ENCODE measurements at regions not wholly inside any gene's neighbourhood (a gene's known extent, or its start where the extent isn't known, plus 50 kb on each side); places are given as distances from the start of the nearest gene placed in this dataset.
A peak's percentile ranks its signal among the peaks of the same experiment; 100 is the strongest.

GRCh38 chr15:39075311-39075710, 505.6 kb upstream of the THBS1 start:
- DNase-seq (ENCODE audit: extremely low read depth in 1 of 11, low read depth in 9 of 11, low spot score in 4 of 11), result no peak

DNA sequence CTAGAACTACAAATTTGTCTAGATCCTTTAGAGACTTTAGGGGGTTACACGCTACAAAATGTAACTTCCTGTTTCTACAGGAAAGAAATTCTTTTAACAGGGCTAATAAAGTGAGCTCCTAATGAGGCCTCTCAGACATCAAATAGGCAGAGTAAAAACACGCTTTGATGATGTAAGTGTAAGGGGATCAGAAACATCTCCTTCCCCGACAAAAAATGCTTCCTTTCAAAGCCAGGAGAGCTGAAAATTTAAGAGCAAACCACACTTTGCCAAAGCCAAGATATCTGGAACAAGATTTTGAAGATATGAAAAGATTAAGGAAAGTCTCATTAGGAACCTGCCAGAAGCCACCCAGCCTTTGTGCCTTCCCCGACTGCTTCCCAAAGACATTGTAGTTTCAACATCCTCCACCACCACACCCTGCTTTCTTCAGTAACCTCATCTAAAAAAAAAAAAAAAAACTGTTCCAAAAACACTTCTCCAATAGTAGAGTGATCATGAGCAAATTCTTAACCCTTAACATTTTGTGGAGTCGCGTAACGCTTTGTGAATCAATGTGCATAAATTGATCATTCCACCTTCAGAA, 505.0 kb upstream of the THBS1 start:
- DNase-seq (ENCODE audit: extremely low read depth in 1 of 11, low read depth in 9 of 11, low spot score in 4 of 11), result no peak

GRCh38 chr15:39078026-39078425, 502.9 kb upstream of the THBS1 start:
- no peak for DNase-seq (ENCODE audit: extremely low read depth in 1 of 11, low read depth in 9 of 11, low spot score in 4 of 11)

GRCh38 chr15:39079296-39079847, 501.5 kb upstream of the THBS1 start:
- DNase-seq (ENCODE audit: extremely low read depth in 1 of 11, low read depth in 9 of 11, low spot score in 4 of 11), result no peak

DNA sequence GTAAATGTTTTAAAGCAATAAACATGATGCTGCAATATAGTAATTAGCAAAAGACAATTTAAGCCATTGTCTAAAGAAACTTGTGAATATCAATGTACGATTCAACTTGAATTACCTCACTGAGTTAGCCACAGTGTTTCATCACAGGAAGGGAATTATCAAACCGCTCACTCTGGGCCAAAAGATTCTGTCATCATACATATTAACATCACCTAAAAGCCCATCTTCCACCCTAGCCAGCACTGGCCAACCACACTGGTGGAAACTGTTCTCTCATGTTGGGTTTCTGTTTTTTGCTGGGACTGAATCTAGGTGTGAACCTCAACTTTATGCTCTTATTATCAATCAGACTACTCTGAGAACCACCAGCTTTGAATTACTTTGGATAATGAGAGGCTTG, 497.7 kb upstream of the THBS1 start:
- no peak for DNase-seq (ENCODE audit: extremely low read depth in 1 of 11, low read depth in 9 of 11, low spot score in 4 of 11)

GRCh38 chr15:39084674-39085530, 496.0 kb upstream of the THBS1 start:
- peak in 1 of 11 donors; percentile 6 for DNase-seq (ENCODE audit: extremely low read depth in 1 of 11, low read depth in 9 of 11, low spot score in 4 of 11)

GRCh38 chr15:39086641-39087040, 494.2 kb upstream of the THBS1 start:
- DNase-seq (ENCODE audit: extremely low read depth in 1 of 11, low read depth in 9 of 11, low spot score in 4 of 11), result no peak

- no peak for DNase-seq (ENCODE audit: extremely low read depth in 1 of 11, low read depth in 9 of 11, low spot score in 4 of 11)
Observed at GRCh38 chr15:39088156-39088555, 492.7 kb upstream of the THBS1 start.

DNA sequence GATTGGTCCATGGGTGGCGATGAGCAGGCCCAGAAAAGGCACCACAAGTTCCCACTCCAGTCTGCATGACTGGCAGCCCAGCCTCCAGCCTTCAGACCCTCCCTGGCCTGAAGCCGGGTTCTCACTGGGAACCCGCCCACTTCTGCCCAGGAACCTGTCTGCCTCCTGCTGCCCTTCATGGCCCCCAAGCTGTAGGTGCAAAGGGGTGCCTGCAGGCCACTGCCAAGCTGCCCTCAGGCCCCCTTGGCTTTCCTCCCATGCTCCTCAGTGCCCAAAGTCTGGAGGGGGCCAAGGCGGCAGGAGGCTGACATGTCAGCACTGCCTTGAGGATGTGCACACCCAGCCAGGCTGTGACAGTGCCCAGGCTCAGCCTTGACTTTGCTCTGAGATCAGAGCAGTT, 488.5 kb upstream of the THBS1 start:
- DNase-seq (ENCODE audit: extremely low read depth in 1 of 11, low read depth in 9 of 11, low spot score in 4 of 11), result no peak

DNA sequence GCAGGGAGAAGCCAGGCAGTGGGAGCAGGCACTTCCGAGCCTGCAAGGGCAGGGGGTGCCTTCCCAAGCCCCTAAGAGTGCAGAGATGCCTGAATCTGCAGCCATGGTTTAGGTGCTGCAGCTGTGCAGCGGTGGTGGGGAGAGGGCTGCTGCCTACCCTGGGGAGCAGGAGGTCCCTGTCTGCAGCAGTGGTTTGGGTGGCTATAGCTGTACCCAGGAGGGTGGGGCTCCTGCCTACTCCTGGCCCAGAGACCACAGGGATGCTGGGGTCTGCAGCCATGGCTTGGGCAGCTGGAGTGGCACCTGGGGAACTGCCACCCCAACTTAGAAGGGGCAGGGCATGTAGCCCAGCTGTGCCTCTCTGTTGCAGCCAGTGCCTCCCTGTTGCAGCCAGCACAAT, 488.1 kb upstream of the THBS1 start:
- DNase-seq (ENCODE audit: extremely low read depth in 1 of 11, low read depth in 9 of 11, low spot score in 4 of 11), result no peak

- no peak for DNase-seq (ENCODE audit: extremely low read depth in 1 of 11, low read depth in 9 of 11, low spot score in 4 of 11)
Observed at GRCh38 chr15:39094116-39094515, 486.8 kb upstream of the THBS1 start.

DNA sequence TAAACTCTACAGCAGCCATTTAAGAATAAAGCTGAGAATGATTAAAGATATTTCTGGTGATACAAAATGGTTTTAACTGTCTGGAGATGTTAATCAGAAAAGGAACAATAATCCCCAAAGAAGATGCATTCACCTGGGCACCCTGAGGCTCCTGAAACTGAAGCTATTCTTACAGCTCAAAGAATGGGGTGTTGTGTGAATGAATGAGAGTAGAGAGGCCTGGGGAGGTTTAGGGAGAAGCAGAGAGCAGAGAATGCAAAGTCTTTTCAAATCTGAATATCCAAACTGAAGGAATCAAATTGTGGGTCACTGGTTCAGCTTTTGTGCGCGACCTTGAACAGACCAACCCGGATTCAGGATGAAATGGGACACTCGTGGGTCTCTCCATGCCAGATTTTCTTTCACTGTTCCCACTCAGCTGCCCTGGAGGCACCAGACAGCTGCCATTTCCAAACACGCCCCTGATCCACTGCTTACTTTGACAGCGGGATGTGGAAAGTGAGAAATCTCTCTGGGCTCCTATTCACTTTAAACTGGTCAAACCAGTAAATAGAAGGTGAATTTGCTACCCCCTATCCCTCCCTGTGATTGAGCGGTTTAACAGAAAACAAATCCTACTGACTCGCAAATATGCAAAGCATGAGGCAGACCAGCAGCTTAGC, 485.5 kb upstream of the THBS1 start:
- DNase-seq (ENCODE audit: extremely low read depth in 1 of 11, low read depth in 9 of 11, low spot score in 4 of 11), result no peak

- no peak for DNase-seq (ENCODE audit: extremely low read depth in 1 of 11, low read depth in 9 of 11, low spot score in 4 of 11)
Observed at GRCh38 chr15:39096608-39097205, 484.2 kb upstream of the THBS1 start.

- no peak for DNase-seq (ENCODE audit: extremely low read depth in 1 of 11, low read depth in 9 of 11, low spot score in 4 of 11)
Observed at GRCh38 chr15:39099524-39099923, 481.4 kb upstream of the THBS1 start.

DNA sequence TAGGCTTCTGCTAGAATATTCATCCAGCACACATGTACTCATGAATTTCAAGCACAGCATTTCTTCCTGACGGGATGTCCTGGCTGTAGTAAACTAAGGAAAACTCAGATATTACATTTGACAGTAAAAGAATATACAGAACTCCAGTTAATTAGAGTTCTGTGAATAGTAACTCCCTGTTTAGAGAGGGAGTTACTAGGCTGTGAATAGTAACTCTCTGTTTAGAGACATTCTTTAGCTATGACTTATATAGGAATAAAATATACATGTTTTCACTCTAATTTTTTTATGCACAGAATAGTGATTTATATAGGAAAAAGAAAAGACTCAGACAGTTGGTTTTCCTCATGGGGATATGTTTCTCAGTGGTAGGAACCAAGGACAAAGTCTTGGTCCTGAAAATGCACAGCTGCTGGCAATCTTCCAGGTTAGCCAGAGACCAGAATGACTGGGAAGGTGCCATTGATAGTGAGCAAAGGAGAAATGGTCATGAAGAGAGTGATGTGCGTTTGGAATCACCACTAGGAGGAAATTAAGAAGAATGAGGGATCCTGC, 480.7 kb upstream of the THBS1 start:
- no peak for DNase-seq (ENCODE audit: extremely low read depth in 1 of 11, low read depth in 9 of 11, low spot score in 4 of 11)

DNA sequence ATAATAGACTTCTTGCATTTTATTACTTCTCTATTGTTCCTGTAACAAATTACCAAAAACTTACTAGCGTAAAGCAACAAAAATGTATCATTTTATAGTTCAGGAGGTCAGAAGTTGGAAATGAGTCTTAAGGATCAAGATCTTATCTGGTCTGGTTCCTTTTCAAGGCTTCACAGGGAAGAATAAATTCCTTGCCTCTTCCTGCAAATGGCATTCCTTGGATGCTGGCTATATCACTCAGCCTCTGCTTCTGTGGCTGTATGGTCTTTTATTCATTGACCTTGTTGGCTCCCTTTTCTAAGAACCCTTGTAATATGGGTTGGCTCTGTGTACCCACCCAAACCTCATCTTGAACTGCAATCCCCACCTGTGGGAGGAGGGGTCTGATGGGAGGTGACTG, 478.4 kb upstream of the THBS1 start:
- DNase-seq (ENCODE audit: extremely low read depth in 1 of 11, low read depth in 9 of 11, low spot score in 4 of 11), result no peak

- DNase-seq (ENCODE audit: extremely low read depth in 1 of 11, low read depth in 9 of 11, low spot score in 4 of 11), result no peak
Observed at GRCh38 chr15:39106950-39107349, 473.9 kb upstream of the THBS1 start.

DNA sequence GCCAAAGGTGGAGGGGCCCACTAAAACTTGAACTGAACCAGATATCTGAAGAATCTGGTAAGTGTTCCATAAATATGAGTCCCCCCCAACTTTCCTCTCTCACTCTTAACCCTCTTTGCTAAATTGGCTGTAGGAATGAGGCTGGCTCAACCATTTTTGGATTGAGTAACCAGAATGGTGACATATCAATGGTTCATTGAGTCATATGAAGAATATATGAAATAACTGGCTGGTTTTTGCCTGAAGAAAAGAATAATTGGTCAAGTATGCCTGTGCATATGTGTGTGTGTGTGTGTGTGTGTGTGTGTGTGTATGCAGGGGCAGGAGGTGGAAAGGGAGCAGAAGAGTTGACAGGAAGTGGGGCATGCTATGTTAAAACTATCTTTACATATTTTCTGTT, 472.9 kb upstream of the THBS1 start:
- DNase-seq (ENCODE audit: extremely low read depth in 1 of 11, low read depth in 9 of 11, low spot score in 4 of 11), result no peak

DNA sequence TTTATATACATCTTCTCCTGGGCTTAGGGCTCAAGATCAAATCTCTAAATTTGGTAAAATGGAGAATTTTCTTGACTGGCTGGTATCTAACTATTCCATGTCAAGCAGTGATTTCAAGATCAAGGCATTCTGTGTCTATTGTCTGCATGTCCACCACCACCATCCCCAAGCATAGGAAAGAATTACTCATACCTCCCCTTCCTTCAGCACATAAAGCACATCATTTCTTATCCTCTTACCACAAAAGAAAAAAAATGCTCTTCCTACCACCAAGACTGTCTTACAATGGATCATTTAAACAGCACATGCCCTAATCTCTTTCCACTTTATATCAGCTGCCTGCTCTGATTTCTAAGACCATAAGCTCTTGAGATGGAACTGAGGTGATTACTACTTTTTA, 470.5 kb upstream of the THBS1 start:
- DNase-seq (ENCODE audit: extremely low read depth in 1 of 11, low read depth in 9 of 11, low spot score in 4 of 11), result no peak
